ENCODE measurements at regions not wholly inside any gene's neighbourhood (a gene's known extent, or its start where the extent isn't known, plus 50 kb on each side); places are given as distances from the start of the nearest gene placed in this dataset.
A peak's percentile ranks its signal among the peaks of the same experiment; 100 is the strongest.

GRCh38 chrX:109855501-109855900, 122.4 kb upstream of the ACSL4 start:
- no peak for FAIRE-seq
- DNase-seq (ENCODE audit: low read depth, low spot score) = no peak

GRCh38 chrX:109856974-109857373, 123.9 kb upstream of the ACSL4 start:
- no peaks in the 10 kb centered on the region for H3K9me1 ChIP-seq (ENCODE audit: control insufficient read depth, extremely low read depth, insufficient read depth, low read length)
- H3K9ac ChIP-seq (ENCODE audit: control insufficient read depth, extremely low read depth, insufficient read depth, low read length) = no peak overlapping the region
- no peak overlapping the region for H3K27ac ChIP-seq (ENCODE audit: control insufficient read depth, insufficient read depth, low read length)
- no peaks in the 10 kb centered on the region for H3K36me3 ChIP-seq (ENCODE audit: control insufficient read depth in 2 of 2, extremely low read depth in 1 of 2, insufficient read depth in 2 of 2, low read length in 2 of 2)
- no peaks in the 10 kb centered on the region for H3K4me1 ChIP-seq (ENCODE audit: control insufficient read depth, extremely low read depth, insufficient read depth, low read length)
- H3K79me2 ChIP-seq (ENCODE audit: control insufficient read depth, insufficient read depth, low read length) = no peaks in the 10 kb centered on the region
- H4K20me1 ChIP-seq (ENCODE audit: control insufficient read depth, extremely low read depth, insufficient read depth, low read length) = no peaks in the 10 kb centered on the region
- no peak overlapping the region for H3K4me2 ChIP-seq (ENCODE audit: control insufficient read depth, extremely low read depth, insufficient read depth, low read depth, low read length)
- dilution Hi-C loops (cut with MboI; ENCODE audit: extremely low pct_ligation_motif_present, low sequenced_read_pairs) = no loop called here
- H3K4me3 ChIP-seq (ENCODE audit: control insufficient read depth in 2 of 3, extremely low read depth in 1 of 3, insufficient read depth in 2 of 3, low read depth in 1 of 3, low read length in 3 of 3) = no peak overlapping the region
- H2AFZ ChIP-seq (ENCODE audit: control insufficient read depth, low read length) = peak overlapping the region; percentile 56
- H3K27me3 ChIP-seq (ENCODE audit: control insufficient read depth, extremely low read depth, insufficient read depth, low read length) = no peaks in the 10 kb centered on the region
- no peaks in the 10 kb centered on the region for H3K9me3 ChIP-seq (ENCODE audit: control insufficient read depth, low read depth, low read length)
- DNase-seq (ENCODE audit: low read depth, low spot score) (no peak), FAIRE-seq (peak; percentile 32)
- TF ChIP-seq CTCF (optimal IDR thresholded peaks at IDR 0.05 in 1 of 3, IDR thresholded peaks at IDR 0.05 in 1 of 3, conservative IDR thresholded peaks at IDR 0.05 in 1 of 3; ENCODE audit: extremely low read depth in 1 of 3, insufficient read depth in 2 of 3, low read length in 3 of 3) = peak in 2 of 3 experiments; percentile 49 to 70
- no peak for TF ChIP-seq EZH2 (IDR thresholded peaks at IDR 0.05; ENCODE audit: low read length)

More at GRCh38 chrX:109855501-109855900, 122.4 kb upstream of the ACSL4 start:
- H3K4me3 ChIP-seq (ENCODE audit: control insufficient read depth in 2 of 3, extremely low read depth in 1 of 3, insufficient read depth in 2 of 3, low read depth in 1 of 3, low read length in 3 of 3) = no peak overlapping the region
- H3K4me2 ChIP-seq (ENCODE audit: control insufficient read depth, extremely low read depth, insufficient read depth, low read depth, low read length) = no peak overlapping the region
- H2AFZ ChIP-seq (ENCODE audit: control insufficient read depth, low read length) = no peak overlapping the region
- H3K9ac ChIP-seq (ENCODE audit: control insufficient read depth, extremely low read depth, insufficient read depth, low read length) = no peak overlapping the region
- no peaks in the 10 kb centered on the region for H3K9me1 ChIP-seq (ENCODE audit: control insufficient read depth, extremely low read depth, insufficient read depth, low read length)
- no peaks in the 10 kb centered on the region for H3K4me1 ChIP-seq (ENCODE audit: control insufficient read depth, extremely low read depth, insufficient read depth, low read length)
- H3K36me3 ChIP-seq (ENCODE audit: control insufficient read depth in 2 of 2, extremely low read depth in 1 of 2, insufficient read depth in 2 of 2, low read length in 2 of 2) = no peaks in the 10 kb centered on the region
- H3K27me3 ChIP-seq (ENCODE audit: control insufficient read depth, extremely low read depth, insufficient read depth, low read length) = peaks cover 3% of the 10 kb centered on the region
- no peak for TF ChIP-seq CTCF (optimal IDR thresholded peaks at IDR 0.05 in 1 of 3, IDR thresholded peaks at IDR 0.05 in 1 of 3, conservative IDR thresholded peaks at IDR 0.05 in 1 of 3; ENCODE audit: extremely low read depth in 1 of 3, insufficient read depth in 2 of 3, low read length in 3 of 3)
- TF ChIP-seq EZH2 (IDR thresholded peaks at IDR 0.05; ENCODE audit: low read length) = no peak
- H4K20me1 ChIP-seq (ENCODE audit: control insufficient read depth, extremely low read depth, insufficient read depth, low read length) = no peaks in the 10 kb centered on the region
- no peaks in the 10 kb centered on the region for H3K79me2 ChIP-seq (ENCODE audit: control insufficient read depth, insufficient read depth, low read length)
- dilution Hi-C loops (cut with MboI; ENCODE audit: extremely low pct_ligation_motif_present, low sequenced_read_pairs) = no loop called here
- H3K27ac ChIP-seq (ENCODE audit: control insufficient read depth, insufficient read depth, low read length) = no peak overlapping the region
- no peaks in the 10 kb centered on the region for H3K9me3 ChIP-seq (ENCODE audit: control insufficient read depth, low read depth, low read length)

Data from keratinocyte (primary cell).